ENCODE measurements at regions not wholly inside any gene's neighbourhood (a gene's known extent, or its start where the extent isn't known, plus 50 kb on each side); places are given as distances from the start of the nearest gene placed in this dataset.
"Not testable (repeated sequence)": the region's sequence is repeated elsewhere in the genome, so short reads cannot be mapped to it uniquely, and the experiment has no call there.

- DNase-seq: no peak
These were observed 80.8 kb upstream of the RNU6-1 start for GRCh38 chr15:67920524-67921240.

- DNase-seq: no peak
These were observed 82.3 kb upstream of the RNU6-1 start for GRCh38 chr15:67922106-67922675.

DNA sequence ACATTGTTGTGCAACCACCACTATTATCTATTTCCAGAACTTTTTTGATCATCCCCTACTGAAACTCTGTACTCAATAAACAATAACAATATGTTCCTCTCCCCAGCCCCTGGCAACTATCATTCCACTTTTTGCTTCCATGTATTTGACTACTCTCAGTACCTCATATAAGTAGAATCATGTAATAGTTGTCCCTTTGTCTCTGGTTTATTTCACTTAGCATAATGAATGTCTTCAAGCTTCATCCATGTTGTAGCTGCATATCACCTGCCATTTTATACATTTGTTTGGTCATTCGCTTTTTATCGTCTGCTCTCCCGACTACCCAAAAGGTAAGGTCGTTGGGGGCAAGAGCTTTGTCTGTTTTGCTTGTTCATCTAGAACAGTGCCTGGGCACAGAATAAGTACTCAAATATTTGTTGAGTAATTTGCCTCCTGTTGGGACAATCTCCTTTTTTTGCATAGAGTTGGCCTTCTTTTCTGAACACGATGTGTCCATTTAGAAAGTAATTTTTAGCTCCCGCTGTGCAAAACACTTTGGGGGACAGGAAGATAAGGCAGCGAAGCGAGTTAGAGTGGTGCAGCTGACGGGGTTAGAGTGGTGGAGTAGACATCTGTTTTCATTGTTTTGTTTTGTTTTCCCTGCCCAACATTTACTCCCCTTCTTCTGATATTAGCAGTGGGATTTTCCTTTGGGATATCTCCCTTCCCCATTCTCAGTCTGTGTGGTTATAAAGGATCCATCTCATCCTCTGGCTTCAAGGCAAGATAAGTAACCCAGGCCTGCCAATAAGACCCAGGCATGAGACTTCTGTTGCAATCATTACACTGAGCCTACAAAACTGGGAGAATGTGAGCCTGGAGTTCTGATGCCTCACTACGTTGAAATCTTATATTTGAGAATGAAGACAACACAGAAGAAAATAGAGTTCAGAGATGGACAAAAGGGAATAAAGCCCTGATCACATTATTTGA, 83.4 kb upstream of the RNU6-1 start:
- peak; percentile 74 for DNase-seq

DNA sequence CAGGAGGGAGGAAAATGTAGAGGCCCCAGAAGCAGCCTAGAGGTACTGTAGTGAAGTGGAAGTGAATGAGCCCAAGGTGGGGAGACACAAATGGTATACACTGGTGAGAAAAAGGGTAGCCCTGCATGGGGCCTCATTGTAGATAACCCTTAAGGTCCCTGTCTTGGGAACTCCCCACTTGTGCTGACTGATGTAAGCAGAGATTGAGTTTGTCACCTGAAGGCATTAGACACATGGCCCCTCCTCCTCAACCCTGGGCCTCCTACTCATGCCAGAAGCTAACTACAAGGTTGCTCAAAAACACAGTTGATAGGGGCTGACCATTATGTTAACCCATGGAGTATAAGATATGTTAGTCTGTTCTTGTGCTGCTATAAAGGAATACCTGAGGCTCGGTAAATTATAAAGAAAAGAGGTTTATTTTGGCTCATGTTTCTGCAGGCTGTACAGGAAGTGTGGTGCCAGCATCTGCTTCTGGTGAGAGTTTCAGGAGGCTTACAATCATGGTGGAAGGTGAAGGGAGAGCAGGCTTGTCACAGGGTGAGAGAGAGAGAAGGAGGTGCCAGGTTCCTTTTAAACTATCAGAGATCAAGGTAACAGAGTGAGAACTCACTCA, 84.6 kb upstream of the RNU6-1 start:
- DNase-seq: no peak

GRCh38 chr15:67925182-67925581, 85.3 kb upstream of the RNU6-1 start:
- no peak for DNase-seq

GRCh38 chr15:67927501-67928168, 87.8 kb upstream of the RNU6-1 start:
- no peak for DNase-seq

GRCh38 chr15:67928666-67929065, 88.8 kb upstream of the RNU6-1 start:
- DNase-seq: no peak

DNA sequence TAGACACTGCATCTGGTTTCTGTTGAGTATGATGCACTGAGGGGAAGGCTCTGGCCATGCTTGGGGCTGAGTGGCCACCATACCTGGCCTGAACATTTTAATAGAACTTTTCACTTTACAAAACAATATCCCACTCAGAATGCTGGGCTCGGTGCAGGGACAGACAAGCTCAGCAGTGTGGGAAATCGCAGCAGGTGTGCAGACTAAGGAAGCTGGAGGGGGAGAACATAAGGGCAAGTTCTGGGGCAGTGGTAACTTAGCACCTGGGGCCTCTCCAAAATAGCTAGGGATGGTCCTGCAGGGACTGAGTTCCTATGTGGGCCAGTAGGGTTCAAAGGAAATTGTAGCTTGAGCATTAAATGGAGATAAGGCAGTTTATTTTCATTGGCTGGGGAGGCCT, 90.9 kb upstream of the RNU6-1 start:
- DNase-seq: no peak

GRCh38 chr15:67931861-67932260, 92.0 kb upstream of the RNU6-1 start:
- no peak for DNase-seq

- DNase-seq: not testable (repeated sequence)
These were observed 94.3 kb upstream of the RNU6-1 start for GRCh38 chr15:67934126-67934525.

GRCh38 chr15:67935244-67935643, 95.4 kb upstream of the RNU6-1 start:
- no peak for DNase-seq

DNA sequence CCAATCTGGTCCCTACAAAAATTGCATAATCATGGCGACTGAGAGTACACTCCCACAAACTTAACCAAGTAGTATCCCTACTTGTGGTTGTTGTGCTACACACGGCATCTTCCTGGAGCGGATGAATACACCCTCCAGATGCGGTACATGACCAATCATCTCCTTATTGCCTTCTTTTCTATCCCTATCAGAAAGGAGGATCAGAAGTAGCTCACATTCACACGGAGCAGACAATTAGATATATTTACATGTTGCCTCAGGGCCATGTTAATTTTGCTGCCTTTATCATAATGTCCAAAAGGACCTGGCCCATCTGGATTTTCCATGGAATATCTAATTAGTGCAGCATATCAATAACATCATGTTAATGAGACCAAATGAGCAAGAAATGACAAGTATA, 96.4 kb upstream of the RNU6-1 start:
- no peak for DNase-seq

DNA sequence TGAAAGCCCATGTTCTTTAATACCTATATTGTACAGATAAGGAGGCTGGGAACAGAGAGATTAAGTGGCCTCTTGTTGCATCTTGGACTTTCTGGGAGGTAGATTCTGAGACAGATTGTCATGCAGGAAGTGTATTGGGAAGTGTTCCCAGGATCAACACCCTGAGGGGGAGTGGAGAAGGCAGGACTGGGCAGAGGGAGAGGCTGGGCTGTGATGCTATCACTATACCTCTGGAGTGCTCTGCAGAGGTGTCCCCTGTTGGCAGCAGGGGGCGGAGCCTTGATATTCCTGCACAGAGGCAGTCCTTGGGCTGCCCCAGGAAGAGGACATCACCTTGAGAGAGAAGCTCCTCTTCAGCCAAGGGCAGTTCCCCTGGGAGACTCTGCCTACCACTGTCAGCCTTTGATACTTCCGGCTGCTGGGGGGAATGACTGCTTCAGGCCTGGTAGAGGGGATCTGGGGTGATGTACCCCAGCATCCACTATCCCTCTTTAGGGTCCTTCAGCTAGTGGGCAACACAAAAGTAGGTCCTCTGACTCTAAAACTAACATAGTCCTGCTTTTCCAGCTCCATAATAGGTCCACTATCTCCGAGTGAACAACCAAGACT, 97.4 kb upstream of the RNU6-1 start:
- DNase-seq: no peak

DNA sequence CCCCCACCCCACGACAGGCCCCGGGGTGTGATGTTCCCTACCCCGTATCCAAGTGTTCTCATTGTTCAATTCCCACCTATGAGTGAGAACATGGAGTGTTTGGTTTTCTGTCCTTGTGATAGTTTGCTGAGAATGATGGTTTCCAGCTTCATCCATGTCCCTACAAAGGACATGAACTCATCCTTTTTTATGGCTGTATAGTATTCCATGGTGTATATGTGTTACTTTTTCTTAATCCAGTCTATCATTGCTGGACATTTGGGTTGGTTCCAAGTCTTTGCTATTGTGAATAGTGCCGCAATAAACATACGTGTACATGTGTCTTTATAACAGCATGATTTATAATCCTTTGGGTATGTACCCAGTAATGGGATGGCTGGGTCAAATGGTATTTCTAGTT, 99.3 kb upstream of the RNU6-1 start:
- DNase-seq: not testable (repeated sequence)

GRCh38 chr15:67939588-67940323, 99.9 kb upstream of the RNU6-1 start:
- not testable (repeated sequence) for DNase-seq

DNA sequence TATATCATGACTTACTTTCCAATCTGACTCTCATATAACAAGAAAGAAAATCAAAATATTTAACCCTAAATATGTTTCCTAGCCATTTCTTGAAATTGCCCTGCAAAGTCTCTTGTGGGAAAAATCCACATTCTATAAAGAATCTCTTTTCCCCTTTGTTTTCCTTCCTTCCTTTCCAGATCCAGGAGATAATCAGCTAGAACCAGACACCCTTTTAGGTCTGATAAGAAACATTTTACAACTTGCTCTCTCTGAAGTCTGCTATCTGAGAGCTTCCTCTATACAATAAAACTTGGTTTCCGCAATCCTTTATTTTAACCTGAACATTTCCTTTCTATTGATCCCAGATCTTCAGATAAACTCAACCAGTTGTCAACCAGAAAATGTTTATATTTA, 100.5 kb upstream of the RNU6-1 start:
- no peak for DNase-seq

DNA sequence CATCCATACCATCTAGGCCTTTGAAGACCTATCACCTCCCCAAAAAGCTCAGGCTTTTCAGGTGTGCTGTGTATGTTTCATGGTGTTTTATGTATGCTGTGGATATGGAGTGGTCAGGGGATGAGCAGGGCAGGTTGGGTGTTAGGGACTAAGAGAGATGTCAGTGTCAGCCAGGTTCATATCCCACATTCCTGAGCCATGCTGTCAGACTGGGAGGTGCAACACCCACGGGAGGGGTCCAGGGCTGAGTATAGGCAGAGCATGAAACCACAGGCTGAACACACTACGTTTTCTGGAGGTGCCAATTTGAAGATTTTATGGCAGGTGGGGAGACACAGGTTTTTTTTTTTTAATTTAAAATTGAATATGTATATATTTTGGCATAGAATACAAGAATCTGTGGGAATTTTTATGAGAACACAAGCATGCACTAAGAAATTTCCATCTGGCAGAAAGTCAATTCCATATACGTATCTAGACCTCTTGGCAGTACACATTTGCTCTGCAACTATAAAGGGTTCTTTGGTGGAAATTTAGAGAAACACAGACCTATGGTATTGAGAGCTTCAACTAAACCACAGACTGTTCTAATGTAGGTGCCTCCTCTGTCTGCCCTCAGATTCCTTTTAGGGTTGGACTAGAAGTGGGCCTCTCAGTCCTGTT, 101.9 kb upstream of the RNU6-1 start:
- DNase-seq: no peak

GRCh38 chr15:67943475-67943874, 103.6 kb upstream of the RNU6-1 start:
- no peak for DNase-seq

DNA sequence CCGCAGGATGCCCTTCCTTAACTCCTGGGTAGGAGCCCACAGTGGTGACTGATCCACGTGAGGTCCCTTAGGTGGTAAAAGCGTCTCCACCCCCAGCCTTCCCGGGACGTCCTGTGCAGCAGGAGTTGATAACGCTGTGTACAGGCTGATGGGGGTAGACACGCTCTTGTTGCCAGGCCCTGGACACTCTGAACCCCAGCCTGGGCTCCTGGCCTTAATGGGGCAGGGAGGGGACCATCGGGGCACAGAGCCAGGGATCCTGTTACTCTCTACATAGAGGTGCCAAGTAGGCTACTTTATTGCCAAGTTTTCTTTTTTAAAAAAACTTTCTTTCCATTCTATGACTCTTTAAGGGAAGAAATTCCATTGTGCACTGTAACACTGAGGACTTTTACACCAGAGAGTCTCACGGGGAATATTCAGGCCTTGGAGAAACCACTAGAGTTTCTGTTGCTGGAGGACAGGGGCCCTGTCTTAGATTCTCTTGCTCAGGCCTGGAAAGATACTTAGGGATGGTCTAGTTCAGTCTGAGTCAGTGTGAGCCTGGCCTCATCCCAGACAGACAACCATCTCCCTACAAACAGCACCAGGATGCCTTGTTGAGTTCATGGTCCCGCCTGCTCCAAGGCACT, 104.3 kb upstream of the RNU6-1 start:
- DNase-seq: no peak

DNA sequence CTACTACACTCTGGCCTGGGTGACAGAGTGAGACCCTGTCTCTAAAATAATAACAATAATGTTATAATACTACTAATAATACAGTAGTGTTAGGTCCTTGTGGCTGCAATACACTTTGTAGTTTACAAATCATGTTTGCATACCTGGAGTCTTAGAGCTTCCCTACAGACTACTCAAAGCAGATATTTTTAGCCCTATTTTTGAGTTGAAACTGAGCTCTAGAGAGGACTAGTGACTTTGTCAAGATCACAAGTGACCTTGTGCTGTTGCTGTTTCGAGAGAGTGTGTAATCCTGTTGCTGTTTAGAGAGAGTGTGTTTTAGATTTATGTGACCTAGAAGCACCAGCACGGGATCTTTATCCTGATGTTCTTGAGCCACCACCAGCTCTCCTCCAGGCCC, 105.3 kb upstream of the RNU6-1 start:
- DNase-seq: no peak
